GM23338 (cell line): ENCODE measurements at regions not wholly inside any gene's neighbourhood (a gene's known extent, or its start where the extent isn't known, plus 50 kb on each side); places are given as distances from the start of the nearest gene placed in this dataset.

Experiments used
- ATAC-seq: fragments of 200-7000 bp; cut with Tn5 transposase; 3 replicates; pipeline ENCODE4 v1.9.1; 2020
- DNase-seq: peaks from one replicate; pipeline ENCODE4 v3.0.0-alpha.2; 2015; ENCODE audit warnings: low spot score
- H2AFZ ChIP-seq: fragments of 200-600 bp; sonication (generic); 2 replicates; pipeline ENCODE4 v1.8.0; 2016; ENCODE audit warnings: antibody characterized with exemption, mild to moderate bottlenecking, moderate library complexity
- H3F3A ChIP-seq: fragments of 200-600 bp; sonication (generic); replicated peaks from 2 replicates; pipeline ENCODE4 v1.8.0; 2017; ENCODE audit warnings: antibody characterized with exemption, mixed run types, low read depth
- H3K27ac ChIP-seq: fragments of 200-600 bp; sonication (generic); 2 replicates; pipeline ENCODE4 v1.6.1; 2016; ENCODE audit warnings: low read depth
- H3K27me3 ChIP-seq: fragments of 200-600 bp; sonication (generic); 2 replicates; pipeline ENCODE4 v1.8.0; 2016; ENCODE audit warnings: mild to moderate bottlenecking, mixed run types, moderate library complexity; ENCODE audit not compliant: insufficient read depth
- H3K36me3 ChIP-seq: fragments of 200-600 bp; sonication (generic); 2 replicates; pipeline ENCODE4 v1.8.0; 2016; ENCODE audit warnings: mild to moderate bottlenecking; ENCODE audit not compliant: insufficient read depth
- H3K4me1 ChIP-seq: fragments of 200-600 bp; sonication (generic); 2 replicates; pipeline ENCODE4 v1.8.0; 2016; ENCODE audit warnings: mild to moderate bottlenecking, moderate library complexity; ENCODE audit not compliant: insufficient read depth
- H3K4me2 ChIP-seq: fragments of 200-600 bp; sonication (generic); 2 replicates; pipeline ENCODE4 v1.7.1; 2017; ENCODE audit warnings: mixed run types
- H3K4me3 ChIP-seq: fragments of 200-600 bp; sonication (generic); 2 replicates; pipeline ENCODE4 v1.6.1; 2016; ENCODE audit warnings: mixed run types
- H3K79me2 ChIP-seq: fragments of 200-600 bp; sonication (generic); replicated peaks from 2 replicates; pipeline ENCODE4 v1.8.0; 2017; ENCODE audit warnings: mild to moderate bottlenecking; ENCODE audit not compliant: insufficient read depth
- H3K9me2 ChIP-seq: fragments of 200-600 bp; sonication (generic); 2 replicates; pipeline ENCODE4 v1.8.0; 2017; ENCODE audit not compliant: insufficient read depth
- H4K20me1 ChIP-seq: fragments of 200-600 bp; sonication (generic); replicated peaks from 2 replicates; pipeline ENCODE4 v1.8.0; 2017; ENCODE audit warnings: mild to moderate bottlenecking; ENCODE audit not compliant: insufficient read depth
- H3K27ac Mint-ChIP-seq: 2 replicates; pipeline ENCODE4 v1.8.0; 2020; ENCODE audit warnings: inconsistent platforms, mild to moderate bottlenecking, moderate library complexity, mixed read lengths
- H3K27me3 Mint-ChIP-seq: 3 replicates; pipeline ENCODE4 v1.8.0; 2022; ENCODE audit warnings: low read depth, mild to moderate bottlenecking, moderate library complexity, mixed read lengths, inconsistent platforms; ENCODE audit not compliant: insufficient read depth, poor library complexity
- H3K36me3 Mint-ChIP-seq: 3 replicates; pipeline ENCODE4 v1.8.0; 2021; ENCODE audit warnings: low read depth, mild to moderate bottlenecking, inconsistent platforms, moderate library complexity, mixed read lengths
- H3K4me1 Mint-ChIP-seq: 3 replicates; pipeline ENCODE4 v1.8.0; 2020; ENCODE audit warnings: mild to moderate bottlenecking, inconsistent platforms, mixed read lengths
- H3K4me3 Mint-ChIP-seq: 3 replicates; pipeline ENCODE4 v1.8.0; 2021; ENCODE audit warnings: moderate library complexity, mild to moderate bottlenecking, inconsistent platforms, mixed read lengths
- H3K9me3 Mint-ChIP-seq: 3 replicates; pipeline ENCODE4 v1.8.0; 2020; ENCODE audit warnings: moderate library complexity, mild to moderate bottlenecking, inconsistent platforms, mixed read lengths
- CREB1 ChIP-seq: fragments of 250-450 bp; sonication (Bioruptor Pico); IDR thresholded peaks from 2 replicates; pipeline ENCODE4 v1.5.0; 2020; ENCODE audit warnings: low read depth, mild to moderate bottlenecking, moderate library complexity
- CTCF ChIP-seq, 2 experiments: fragments of 200-600 bp in 1 of 2; sonication (generic) in 1 of 2; conservative IDR thresholded peaks; 2 replicates each; pipeline versions ENCODE4 v1.5.1 to v1.6.1; 2016 to 2017; ENCODE audit warnings: antibody characterized with exemption in 2 of 2, low read depth in 2 of 2, mild to moderate bottlenecking in 2 of 2, moderate library complexity in 1 of 2
- EZH2 ChIP-seq: fragments of 200-600 bp; sonication (generic); IDR thresholded peaks from one replicate; pipeline ENCODE4 v1.8.0; 2017; ENCODE audit warnings: antibody characterized with exemption, mild to moderate bottlenecking, low read depth; ENCODE audit not compliant: unreplicated experiment
- JUNB ChIP-seq: IDR thresholded peaks from one replicate; pipeline ENCODE4 v1.6.1; 2016; ENCODE audit warnings: antibody characterized with exemption; ENCODE audit not compliant: unreplicated experiment
- NANOG ChIP-seq: IDR thresholded peaks from 2 replicates; pipeline ENCODE4 v1.6.1; 2016; ENCODE audit warnings: antibody characterized with exemption, borderline replicate concordance
- POLR2AphosphoS5 ChIP-seq: IDR thresholded peaks from 2 replicates; pipeline ENCODE4 v1.6.1; 2016; ENCODE audit warnings: antibody characterized with exemption, low read depth
- STAT1 ChIP-seq: IDR thresholded peaks from one replicate; pipeline ENCODE4 v1.6.1; 2016; ENCODE audit warnings: antibody characterized with exemption; ENCODE audit not compliant: unreplicated experiment
- ZNF114 ChIP-seq: fragments of 250-450 bp; sonication (Bioruptor Pico); IDR thresholded peaks from 2 replicates; pipeline ENCODE4 v1.5.0; 2020; ENCODE audit warnings: mild to moderate bottlenecking, moderate library complexity
- ZNF331 ChIP-seq: fragments of 250-450 bp; sonication (Bioruptor Pico); IDR thresholded peaks from 2 replicates; pipeline ENCODE4 v1.5.0; 2020; ENCODE audit warnings: low read depth, mild to moderate bottlenecking, moderate library complexity
- TF ChIP-seq, protein P1 (sequence below): IDR thresholded peaks from one replicate; pipeline ENCODE4 v1.6.1; 2018; ENCODE audit warnings: antibody characterized with exemption; ENCODE audit not compliant: unreplicated experiment
- TF ChIP-seq, protein P2 (sequence below): fragments of 250-450 bp; sonication (Bioruptor Pico); IDR thresholded peaks from 2 replicates; pipeline ENCODE4 v1.5.0; 2020; ENCODE audit warnings: mild to moderate bottlenecking, moderate library complexity

- TF ChIP-seq, protein P1, sequence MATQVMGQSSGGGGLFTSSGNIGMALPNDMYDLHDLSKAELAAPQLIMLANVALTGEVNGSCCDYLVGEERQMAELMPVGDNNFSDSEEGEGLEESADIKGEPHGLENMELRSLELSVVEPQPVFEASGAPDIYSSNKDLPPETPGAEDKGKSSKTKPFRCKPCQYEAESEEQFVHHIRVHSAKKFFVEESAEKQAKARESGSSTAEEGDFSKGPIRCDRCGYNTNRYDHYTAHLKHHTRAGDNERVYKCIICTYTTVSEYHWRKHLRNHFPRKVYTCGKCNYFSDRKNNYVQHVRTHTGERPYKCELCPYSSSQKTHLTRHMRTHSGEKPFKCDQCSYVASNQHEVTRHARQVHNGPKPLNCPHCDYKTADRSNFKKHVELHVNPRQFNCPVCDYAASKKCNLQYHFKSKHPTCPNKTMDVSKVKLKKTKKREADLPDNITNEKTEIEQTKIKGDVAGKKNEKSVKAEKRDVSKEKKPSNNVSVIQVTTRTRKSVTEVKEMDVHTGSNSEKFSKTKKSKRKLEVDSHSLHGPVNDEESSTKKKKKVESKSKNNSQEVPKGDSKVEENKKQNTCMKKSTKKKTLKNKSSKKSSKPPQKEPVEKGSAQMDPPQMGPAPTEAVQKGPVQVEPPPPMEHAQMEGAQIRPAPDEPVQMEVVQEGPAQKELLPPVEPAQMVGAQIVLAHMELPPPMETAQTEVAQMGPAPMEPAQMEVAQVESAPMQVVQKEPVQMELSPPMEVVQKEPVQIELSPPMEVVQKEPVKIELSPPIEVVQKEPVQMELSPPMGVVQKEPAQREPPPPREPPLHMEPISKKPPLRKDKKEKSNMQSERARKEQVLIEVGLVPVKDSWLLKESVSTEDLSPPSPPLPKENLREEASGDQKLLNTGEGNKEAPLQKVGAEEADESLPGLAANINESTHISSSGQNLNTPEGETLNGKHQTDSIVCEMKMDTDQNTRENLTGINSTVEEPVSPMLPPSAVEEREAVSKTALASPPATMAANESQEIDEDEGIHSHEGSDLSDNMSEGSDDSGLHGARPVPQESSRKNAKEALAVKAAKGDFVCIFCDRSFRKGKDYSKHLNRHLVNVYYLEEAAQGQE: no peak
- TF ChIP-seq CREB1 (CRISPR knock-in tag) (no peak), EZH2 (no peak), STAT1 (no peak), ZNF331 (CRISPR knock-in tag) (no peak), NANOG (no peak)
Measured at GRCh38 chr12:85663631-85664030, 172.6 kb downstream of the RASSF9 start (continued).

DNA sequence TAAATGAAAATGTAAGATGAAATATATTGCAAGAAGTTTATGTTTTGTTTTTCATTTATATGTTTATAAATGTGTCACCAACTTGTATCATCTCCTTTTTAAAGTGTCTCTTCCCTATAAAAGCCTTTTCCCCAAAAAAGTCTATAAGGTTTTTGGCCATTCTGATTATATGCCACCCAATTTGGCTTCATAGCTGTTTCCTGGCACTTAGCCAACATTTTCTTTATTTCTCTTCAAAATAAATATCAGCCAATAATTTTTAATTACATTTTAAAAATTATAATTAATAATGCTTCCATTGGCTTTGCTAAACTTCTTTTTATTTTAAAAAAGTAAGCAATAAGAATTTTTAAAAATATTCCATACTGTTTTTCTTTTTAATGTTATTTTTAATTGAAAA, 171.8 kb downstream of the RASSF9 start:
- Histone ChIP-seq H4K20me1 (no peaks in the 10 kb centered on the region), H3K27me3 (no peaks in the 10 kb centered on the region), H3K4me1 (no peaks in the 10 kb centered on the region), H3K4me3 (no peak overlapping the region), H3K4me2 (no peak overlapping the region), H3K36me3 (no peaks in the 10 kb centered on the region; the same call in 1 of the 2 replicates), H3F3A (no peaks in the 10 kb centered on the region), H3K27ac (no peak overlapping the region), H3K9me2 (no peaks in the 10 kb centered on the region), H3K79me2 (no peaks in the 10 kb centered on the region), H2AFZ (no peak overlapping the region)
- DNase-seq (no peak), ATAC-seq (no peak)
- Mint-ChIP-seq H3K27me3 (no peaks in the 10 kb centered on the region), H3K4me3 (no peak overlapping the region), H3K27ac (no peak overlapping the region), H3K4me1 (no peaks in the 10 kb centered on the region), H3K9me3 (peaks cover 8% of the 10 kb centered on the region; the same call in 2 of the 3 replicates), H3K36me3 (peaks cover 8% of the 10 kb centered on the region; the same call in 2 of the 3 replicates)
- TF ChIP-seq, protein P1: no peak
- TF ChIP-seq JUNB: no peak
- TF ChIP-seq CTCF (conservative IDR thresholded peaks at IDR 0.05; ENCODE audit: low read depth in 2 of 2): no peak
- TF ChIP-seq, protein P2, sequence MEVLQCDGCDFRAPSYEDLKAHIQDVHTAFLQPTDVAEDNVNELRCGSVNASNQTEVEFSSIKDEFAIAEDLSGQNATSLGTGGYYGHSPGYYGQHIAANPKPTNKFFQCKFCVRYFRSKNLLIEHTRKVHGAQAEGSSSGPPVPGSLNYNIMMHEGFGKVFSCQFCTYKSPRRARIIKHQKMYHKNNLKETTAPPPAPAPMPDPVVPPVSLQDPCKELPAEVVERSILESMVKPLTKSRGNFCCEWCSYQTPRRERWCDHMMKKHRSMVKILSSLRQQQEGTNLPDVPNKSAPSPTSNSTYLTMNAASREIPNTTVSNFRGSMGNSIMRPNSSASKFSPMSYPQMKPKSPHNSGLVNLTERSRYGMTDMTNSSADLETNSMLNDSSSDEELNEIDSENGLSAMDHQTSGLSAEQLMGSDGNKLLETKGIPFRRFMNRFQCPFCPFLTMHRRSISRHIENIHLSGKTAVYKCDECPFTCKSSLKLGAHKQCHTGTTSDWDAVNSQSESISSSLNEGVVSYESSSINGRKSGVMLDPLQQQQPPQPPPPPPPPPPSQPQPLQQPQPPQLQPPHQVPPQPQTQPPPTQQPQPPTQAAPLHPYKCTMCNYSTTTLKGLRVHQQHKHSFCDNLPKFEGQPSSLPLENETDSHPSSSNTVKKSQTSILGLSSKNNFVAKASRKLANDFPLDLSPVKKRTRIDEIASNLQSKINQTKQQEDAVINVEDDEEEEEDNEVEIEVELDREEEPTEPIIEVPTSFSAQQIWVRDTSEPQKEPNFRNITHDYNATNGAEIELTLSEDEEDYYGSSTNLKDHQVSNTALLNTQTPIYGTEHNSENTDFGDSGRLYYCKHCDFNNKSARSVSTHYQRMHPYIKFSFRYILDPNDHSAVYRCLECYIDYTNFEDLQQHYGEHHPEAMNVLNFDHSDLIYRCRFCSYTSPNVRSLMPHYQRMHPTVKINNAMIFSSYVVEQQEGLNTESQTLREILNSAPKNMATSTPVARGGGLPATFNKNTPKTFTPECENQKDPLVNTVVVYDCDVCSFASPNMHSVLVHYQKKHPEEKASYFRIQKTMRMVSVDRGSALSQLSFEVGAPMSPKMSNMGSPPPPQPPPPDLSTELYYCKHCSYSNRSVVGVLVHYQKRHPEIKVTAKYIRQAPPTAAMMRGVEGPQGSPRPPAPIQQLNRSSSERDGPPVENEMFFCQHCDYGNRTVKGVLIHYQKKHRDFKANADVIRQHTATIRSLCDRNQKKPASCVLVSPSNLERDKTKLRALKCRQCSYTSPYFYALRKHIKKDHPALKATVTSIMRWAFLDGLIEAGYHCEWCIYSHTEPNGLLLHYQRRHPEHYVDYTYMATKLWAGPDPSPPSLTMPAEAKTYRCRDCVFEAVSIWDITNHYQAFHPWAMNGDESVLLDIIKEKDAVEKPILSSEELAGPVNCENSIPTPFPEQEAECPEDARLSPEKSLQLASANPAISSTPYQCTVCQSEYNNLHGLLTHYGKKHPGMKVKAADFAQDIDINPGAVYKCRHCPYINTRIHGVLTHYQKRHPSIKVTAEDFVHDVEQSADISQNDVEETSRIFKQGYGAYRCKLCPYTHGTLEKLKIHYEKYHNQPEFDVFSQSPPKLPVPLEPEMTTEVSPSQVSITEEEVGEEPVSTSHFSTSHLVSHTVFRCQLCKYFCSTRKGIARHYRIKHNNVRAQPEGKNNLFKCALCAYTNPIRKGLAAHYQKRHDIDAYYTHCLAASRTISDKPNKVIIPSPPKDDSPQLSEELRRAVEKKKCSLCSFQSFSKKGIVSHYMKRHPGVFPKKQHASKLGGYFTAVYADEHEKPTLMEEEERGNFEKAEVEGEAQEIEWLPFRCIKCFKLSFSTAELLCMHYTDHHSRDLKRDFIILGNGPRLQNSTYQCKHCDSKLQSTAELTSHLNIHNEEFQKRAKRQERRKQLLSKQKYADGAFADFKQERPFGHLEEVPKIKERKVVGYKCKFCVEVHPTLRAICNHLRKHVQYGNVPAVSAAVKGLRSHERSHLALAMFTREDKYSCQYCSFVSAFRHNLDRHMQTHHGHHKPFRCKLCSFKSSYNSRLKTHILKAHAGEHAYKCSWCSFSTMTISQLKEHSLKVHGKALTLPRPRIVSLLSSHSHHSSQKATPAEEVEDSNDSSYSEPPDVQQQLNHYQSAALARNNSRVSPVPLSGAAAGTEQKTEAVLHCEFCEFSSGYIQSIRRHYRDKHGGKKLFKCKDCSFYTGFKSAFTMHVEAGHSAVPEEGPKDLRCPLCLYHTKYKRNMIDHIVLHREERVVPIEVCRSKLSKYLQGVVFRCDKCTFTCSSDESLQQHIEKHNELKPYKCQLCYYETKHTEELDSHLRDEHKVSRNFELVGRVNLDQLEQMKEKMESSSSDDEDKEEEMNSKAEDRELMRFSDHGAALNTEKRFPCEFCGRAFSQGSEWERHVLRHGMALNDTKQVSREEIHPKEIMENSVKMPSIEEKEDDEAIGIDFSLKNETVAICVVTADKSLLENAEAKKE (CRISPR knock-in tag): no peak
- TF ChIP-seq POLR2AphosphoS5: no peak
- no peak for TF ChIP-seq ZNF331 (CRISPR knock-in tag)
- no peak for TF ChIP-seq ZNF114 (CRISPR knock-in tag)
